ENCODE measurements at regions not wholly inside any gene's neighbourhood (a gene's known extent, or its start where the extent isn't known, plus 50 kb on each side); places are given as distances from the start of the nearest gene placed in this dataset.

GRCh38 chr1:208686592-208686991, 442.4 kb upstream of the PLXNA2 start:
- H3K4me3 ChIP-seq (ENCODE audit: low read depth, low read length), result no peak overlapping the region
- TF ChIP-seq CTCF (conservative IDR thresholded peaks at IDR 0.05; ENCODE audit: low read depth, low read length), result no peak
- no peak for DNase-seq (ENCODE audit: low read depth)

DNA sequence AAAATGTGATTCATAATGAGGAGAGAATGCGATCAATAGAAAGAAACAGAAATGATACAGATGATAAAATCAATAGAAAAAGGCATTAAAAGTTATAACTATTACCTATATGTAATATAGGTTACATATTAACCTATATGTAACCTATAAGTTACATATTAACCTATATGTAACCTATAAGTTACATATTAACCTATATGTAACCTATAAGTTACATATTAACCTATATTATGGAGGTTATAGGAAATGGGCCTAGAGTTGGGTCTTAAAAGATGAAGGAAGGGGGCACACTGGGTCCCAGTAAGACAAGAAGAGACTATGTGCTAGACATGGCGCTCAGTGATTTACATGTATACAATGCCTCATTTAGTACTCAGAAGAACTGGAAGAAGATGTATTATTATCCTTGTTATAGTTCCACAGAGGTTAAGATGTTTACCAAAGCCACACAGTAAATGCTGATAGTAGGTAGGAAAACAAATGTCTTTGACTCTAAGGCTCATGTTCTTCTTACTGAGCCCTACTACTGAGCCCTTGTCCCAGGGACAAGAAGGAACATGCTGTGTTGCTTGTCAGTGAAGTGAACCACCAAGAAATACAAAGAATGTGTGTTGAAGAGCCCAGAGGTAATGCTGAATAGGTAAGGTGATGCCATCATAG, 444.6 kb upstream of the PLXNA2 start:
- H3K4me3 ChIP-seq (ENCODE audit: low read depth, low read length), result no peak overlapping the region
- DNase-seq (ENCODE audit: low read depth), result no peak
- TF ChIP-seq CTCF (conservative IDR thresholded peaks at IDR 0.05; ENCODE audit: low read depth, low read length), result no peak

DNA sequence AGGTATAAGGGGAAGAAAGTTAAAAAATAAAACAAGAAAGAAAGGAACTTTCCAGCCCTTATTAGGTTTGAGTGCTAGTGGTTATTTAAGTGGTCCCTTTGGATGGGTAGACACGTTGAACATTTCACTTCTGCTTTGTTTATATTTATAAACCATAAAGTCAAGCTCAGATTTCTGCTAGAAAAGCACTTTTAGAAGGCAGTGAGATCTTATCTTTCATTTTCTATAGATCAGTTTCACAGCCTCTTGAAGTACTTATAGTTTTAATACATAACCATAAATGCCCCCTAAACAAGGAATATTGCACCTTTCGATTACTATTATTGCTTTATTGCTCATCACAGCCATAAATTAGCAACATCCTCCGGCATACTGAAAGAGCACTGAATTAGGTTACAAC, 446.8 kb upstream of the PLXNA2 start:
- no peak overlapping the region for H3K4me3 ChIP-seq (ENCODE audit: low read depth, low read length)
- no peak for DNase-seq (ENCODE audit: low read depth)
- TF ChIP-seq CTCF (conservative IDR thresholded peaks at IDR 0.05; ENCODE audit: low read depth, low read length), result no peak

DNA sequence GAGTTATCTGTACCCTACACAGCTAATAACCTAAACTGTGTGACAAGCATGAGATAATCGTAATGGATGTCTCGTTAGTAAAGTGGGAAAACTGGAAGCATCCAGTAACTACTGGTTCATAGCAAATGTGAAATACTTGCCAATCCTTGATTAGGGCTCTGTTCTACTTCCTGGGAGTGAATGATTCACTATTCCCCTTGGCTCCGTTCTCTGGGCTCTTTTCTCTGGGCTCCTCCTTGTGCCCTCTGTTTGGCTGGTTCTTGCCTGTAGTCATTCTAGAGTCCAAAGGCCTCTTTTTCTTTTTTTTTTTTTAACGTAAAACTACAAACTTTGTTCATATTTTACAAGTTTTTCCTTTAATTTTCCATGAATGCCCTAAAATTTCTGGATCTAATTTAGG, 465.8 kb upstream of the PLXNA2 start:
- H3K4me3 ChIP-seq (ENCODE audit: low read depth, low read length), result no peak overlapping the region
- no peak for TF ChIP-seq CTCF (conservative IDR thresholded peaks at IDR 0.05; ENCODE audit: low read depth, low read length)
- DNase-seq (ENCODE audit: low read depth), result no peak

- no peak for TF ChIP-seq CTCF (conservative IDR thresholded peaks at IDR 0.05; ENCODE audit: low read depth, low read length)
- DNase-seq (ENCODE audit: low read depth), result no peak
- no peak overlapping the region for H3K4me3 ChIP-seq (ENCODE audit: low read depth, low read length)
Observed at GRCh38 chr1:208714323-208714722, 470.1 kb upstream of the PLXNA2 start.

DNA sequence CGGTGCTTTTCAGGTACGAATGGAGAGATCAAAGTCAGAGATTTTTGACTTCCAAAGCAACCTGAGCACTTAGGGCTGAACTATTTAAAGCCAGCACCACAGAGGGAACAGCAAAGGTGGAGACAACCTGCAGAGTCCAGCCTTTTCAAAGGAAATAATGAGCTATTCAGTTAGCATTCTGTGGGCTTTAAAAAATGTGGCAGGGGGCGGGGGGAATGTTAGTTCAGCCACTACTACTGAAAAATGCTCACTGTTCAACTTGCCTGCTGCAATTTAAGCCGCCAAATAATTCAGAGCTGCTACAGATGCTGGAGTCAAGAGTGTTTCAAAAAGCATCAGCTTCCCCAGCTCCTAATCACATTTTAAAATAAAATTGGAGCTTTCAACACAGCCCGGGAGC, 473.3 kb upstream of the PLXNA2 start:
- TF ChIP-seq CTCF (conservative IDR thresholded peaks at IDR 0.05; ENCODE audit: low read depth, low read length), result no peak
- DNase-seq (ENCODE audit: low read depth), result no peak
- no peak overlapping the region for H3K4me3 ChIP-seq (ENCODE audit: low read depth, low read length)

GRCh38 chr1:208722592-208722991, 478.4 kb upstream of the PLXNA2 start:
- DNase-seq (ENCODE audit: low read depth), result no peak
- H3K4me3 ChIP-seq (ENCODE audit: low read depth, low read length), result no peak overlapping the region
- no peak for TF ChIP-seq CTCF (conservative IDR thresholded peaks at IDR 0.05; ENCODE audit: low read depth, low read length)
